ENCODE measurements at regions not wholly inside any gene's neighbourhood (a gene's known extent, or its start where the extent isn't known, plus 50 kb on each side); places are given as distances from the start of the nearest gene placed in this dataset.

GRCh38 chr6:91144126-91144525 is 557.3 kb upstream of the MAP3K7 start:
- DNase-seq = no peak

DNA sequence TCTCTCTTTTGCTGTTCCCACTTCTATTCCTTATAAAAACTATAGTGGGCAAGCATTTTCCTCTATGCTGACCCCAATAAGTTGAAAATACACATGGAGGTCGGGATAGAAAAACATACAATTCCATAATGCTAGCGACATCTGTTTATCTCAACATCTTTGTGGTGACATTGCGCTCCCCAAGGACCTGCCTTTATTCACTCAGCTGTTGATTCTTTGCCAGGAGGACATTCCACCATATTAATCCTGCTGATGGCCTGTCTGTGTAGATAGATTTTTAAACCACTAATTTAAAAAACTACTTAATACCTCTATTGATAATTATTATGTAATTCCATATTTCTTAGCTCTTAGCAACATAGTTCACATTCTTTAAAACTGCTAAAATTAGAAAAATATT is 555.3 kb upstream of the MAP3K7 start:
- no peak for DNase-seq

DNA sequence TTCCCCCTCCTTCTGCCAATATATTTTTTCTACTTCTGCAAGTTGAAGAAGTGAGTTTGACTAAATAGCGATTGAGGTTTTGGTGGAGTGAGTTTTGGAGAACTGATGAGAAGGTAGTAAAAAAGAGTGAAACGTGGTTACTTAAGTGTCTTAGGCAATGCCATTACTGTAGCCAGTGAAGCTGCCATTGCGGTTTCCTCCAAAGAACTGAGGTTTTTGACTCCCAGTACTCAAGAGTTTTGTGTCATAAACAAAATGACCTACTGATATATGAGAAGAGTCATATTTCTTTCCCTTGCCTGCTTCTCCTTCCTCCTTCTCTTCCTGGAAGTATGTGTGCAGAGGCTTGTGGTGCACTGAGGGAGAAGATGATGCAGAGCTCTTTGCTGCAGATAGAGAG is 554.5 kb upstream of the MAP3K7 start:
- no peak for DNase-seq

DNA sequence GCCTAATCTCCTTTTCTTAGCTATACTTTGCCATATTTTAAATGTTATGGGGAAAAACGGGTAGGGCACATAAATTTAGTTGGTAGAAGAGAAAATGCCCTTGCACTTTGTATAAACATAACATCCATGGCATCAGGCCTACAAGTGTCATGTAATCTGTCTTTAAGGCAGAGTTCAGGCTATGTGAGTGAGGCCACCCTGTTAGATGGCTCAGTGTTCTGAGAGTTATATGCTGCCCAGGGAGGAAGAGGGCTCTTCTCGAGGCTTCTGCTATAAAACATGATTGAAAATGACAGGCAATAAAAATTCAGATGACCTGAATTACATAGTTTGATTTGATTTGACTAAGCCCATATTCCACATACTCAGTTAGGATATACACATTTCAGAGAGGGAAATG is 553.6 kb upstream of the MAP3K7 start:
- no peak for DNase-seq

DNA sequence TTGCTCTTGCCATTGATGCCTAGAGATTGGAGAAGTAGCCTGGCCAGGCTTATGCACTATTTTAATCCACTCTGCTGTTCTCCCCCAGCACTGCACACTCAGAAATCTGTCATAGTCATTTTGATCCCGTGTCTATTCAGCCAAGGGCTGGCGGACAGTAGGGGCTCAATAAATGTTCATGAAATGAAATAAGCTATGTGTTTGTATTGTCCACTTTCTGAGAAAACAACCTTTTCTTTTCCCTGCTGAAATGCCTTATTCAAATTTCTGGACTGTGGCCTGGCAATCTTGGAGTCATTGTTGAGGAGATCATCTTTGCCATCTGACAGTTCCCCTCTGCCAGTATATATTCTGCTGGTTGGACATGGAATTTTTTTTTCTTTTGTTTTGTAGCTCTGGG is 550.4 kb upstream of the MAP3K7 start:
- no peak for DNase-seq

- no peak for DNase-seq
Observed at GRCh38 chr6:91135406-91136103, 548.7 kb upstream of the MAP3K7 start.

GRCh38 chr6:91132461-91132860 is 545.6 kb upstream of the MAP3K7 start:
- no peak for DNase-seq

DNA sequence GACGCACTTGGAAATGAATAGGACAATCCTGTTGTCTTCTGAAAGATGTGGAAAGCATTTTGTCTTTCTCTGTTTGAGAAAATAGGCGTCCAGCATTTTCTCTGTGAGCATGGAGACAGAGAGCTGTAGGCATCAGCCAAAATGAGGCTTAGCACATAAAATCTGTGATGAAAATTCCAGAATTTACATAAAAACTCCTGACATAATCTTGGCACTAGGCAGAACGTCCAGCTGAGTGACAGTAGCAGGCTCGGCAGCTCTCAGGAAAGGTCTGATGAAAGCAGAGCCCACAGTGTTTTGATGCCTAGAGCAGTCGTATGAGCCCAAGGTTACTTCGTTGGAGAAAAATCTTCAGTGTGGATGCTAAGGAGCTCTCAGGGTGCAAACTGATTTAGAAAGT is 543.3 kb upstream of the MAP3K7 start:
- no peak for DNase-seq

DNA sequence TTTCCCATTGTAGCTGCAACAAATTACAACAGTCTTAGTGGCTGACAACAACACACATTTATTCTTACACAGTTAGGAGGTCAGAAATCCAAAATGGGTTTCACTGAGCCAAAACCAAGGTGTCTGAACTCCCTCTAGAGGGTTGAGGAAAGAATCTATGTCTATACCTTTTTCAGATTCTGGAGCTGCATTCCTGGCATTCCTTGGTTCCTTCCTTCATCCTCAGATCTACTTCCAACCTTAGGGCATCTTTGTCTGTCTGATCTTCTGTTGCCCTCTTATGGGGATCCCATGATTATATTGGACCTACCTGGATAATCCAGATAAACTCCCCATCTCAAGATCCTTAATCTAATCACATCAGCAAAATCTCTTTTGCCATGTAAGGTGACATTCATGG is 540.9 kb upstream of the MAP3K7 start:
- no peak for DNase-seq

GRCh38 chr6:91126876-91127275 is 540.0 kb upstream of the MAP3K7 start:
- no peak for DNase-seq

- DNase-seq = no peak
Observed at GRCh38 chr6:91117550-91117949, 530.7 kb upstream of the MAP3K7 start.

DNA sequence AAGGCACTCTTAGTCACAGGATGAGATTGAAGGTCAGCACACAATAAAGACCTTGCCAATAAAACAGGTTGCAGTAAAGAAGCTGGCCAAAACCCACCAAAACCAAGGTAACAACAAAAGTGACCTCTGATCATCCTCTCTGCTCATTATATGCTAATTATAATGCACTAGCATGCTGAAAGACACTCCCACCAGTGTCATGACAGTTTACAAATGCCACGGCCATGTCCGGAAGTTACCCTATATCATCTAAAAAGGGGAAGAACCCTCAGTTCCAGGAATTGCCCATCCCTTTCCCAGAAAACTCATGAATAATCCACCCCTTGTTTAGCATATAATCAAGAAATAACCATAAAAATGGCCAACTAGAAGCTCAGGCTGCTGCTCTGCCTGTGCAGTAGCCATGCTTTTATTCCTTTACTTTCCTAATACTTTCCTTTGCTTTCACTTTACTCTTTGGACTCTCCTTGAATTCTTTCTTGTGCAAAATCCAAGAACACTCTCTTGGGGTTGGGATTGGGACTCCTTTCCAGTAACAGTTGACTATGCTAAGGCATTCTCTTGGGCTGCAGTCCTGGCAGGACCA is 527.3 kb upstream of the MAP3K7 start:
- no peak for DNase-seq

DNA sequence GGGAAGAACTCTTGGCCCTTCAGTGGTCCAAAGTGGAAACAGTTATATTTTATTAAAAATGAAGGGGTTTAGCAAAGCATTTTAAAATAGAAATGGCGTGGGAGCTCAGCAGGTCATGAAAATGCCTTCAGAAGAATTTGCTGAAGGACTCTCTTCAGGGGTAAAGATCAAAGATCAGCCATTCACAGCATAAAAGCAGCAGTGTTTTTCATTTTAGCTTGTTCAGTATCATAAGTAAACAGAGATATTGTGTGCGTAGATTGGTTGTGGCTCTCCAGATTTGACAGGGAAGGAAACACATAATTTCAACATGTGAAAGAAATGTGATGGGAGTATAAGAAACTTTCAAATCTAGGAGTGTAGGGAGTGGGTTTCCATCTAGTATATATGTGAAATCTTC is 519.2 kb upstream of the MAP3K7 start:
- no peak for DNase-seq

GRCh38 chr6:91105532-91105931 is 518.7 kb upstream of the MAP3K7 start:
- no peak for DNase-seq

DNA sequence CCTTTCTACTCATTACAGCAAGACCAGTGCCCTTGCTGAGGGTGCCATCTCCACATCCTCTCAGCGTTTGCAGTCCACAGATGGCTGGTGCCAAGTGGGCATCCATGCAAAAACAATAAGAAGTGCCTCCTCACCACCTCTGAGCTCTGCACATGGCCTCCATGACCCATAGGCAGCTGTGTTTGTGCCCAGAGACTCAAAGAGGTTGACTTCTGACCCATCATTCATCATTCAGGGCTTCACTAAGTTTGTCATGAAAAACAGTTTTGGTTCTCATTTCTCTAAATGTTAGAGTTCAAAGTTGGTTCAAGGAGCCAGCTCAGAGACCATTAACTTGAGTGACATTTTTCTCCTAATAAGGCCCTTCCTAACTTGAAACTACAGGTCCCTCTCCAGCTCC is 512.6 kb upstream of the MAP3K7 start:
- no peak for DNase-seq

- DNase-seq = no peak
Observed at GRCh38 chr6:91098006-91098405, 511.1 kb upstream of the MAP3K7 start.

GRCh38 chr6:91097364-91097763 is 510.5 kb upstream of the MAP3K7 start:
- peak; percentile 66 for DNase-seq

DNA sequence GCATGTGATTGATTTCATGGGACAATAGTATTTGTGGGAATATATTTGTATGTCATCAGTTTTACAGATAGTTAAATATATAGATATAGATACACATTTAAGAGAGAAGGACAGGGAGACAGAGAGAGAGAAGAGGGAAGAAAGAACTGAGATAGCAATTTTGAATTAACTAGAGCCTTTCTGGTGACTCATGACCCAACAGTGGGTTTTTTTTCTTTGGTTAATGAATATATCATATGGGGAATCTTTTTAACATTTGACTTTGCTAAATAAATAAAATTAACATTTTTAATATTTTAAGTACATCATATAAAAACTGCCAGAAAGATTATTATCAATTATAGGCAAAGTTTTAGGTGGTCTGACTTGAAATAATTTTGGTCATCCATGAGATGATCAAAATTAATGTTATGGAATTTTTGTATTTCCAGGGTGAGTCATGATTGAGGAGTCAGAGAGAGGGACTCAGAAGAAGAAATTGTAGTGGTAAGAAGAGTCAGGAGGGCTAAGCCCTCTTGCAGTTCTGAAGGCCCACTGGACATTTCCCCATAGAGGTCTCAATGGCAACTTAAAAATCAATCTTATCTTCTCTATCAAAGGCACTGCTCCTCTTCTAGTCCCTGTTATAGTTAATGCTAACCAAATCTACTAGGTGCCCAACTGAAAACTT is 508.1 kb upstream of the MAP3K7 start:
- DNase-seq = no peak

- DNase-seq = no peak
Observed at GRCh38 chr6:91094341-91094740, 507.5 kb upstream of the MAP3K7 start.

GRCh38 chr6:91088976-91089375 is 502.1 kb upstream of the MAP3K7 start:
- DNase-seq = no peak

GRCh38 chr6:91088515-91088914 is 501.6 kb upstream of the MAP3K7 start:
- DNase-seq = no peak

DNA sequence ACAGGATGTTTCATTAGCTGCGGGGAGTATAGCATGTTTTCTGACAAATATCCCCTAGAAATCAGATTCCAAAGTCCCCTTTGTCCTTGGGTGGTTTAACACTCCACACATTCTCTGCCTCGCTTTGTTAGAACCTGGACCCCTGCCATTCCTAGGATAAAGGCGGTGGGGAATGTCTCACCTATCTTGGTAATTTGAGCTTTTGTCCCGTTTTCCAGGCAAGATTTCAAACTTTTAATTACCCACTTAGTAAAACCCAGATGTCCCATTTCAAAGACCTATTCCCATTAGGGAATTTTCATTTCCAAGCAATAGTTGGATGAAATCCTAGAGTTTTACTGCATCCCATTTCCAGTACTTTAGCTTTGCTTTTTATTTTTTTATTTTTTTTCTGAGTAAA is 501.0 kb upstream of the MAP3K7 start:
- no peak for DNase-seq

DNA sequence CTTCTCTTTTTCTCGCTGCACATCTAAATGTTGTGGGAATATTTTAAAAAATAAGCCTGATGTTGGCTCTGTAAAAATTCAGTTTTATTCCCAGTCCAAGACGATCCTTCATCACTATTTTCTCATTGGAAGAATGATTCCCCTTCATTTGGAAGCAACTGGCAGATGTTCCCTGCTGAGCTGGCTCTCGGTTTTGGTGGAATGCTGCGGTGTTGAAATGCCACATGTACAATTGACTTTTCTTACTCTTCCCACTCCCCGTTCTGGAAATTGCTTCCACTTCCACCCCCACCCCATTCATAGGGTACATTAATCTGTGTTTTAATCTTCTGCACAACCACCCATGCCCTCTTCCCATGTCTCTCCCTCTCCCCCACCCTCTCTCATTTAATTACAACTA is 496.3 kb upstream of the MAP3K7 start:
- no peak for DNase-seq

- no peak for DNase-seq
Observed at GRCh38 chr6:91082311-91082832, 495.5 kb upstream of the MAP3K7 start.

Measured in left hindlimb (tissue), 1 donor.